Gastrocnemius medialis (tissue), 4 donors: ENCODE measurements at regions not wholly inside any gene's neighbourhood (a gene's known extent, or its start where the extent isn't known, plus 50 kb on each side); places are given as distances from the start of the nearest gene placed in this dataset.

Source experiments
- POLR2A ChIP-seq, 2 donors: fragments of 450-650 bp; IDR thresholded peaks; one replicate each; pipeline ENCODE4 v1.6.1; 2017; ENCODE audit warnings: antibody characterized with exemption in 2 of 2, mild to moderate bottlenecking in 2 of 2, moderate library complexity in 2 of 2
- TF ChIP-seq, protein P1 (sequence below), 5 experiments: fragments of 450-650 bp in 3 of 5; fragments of 200-600 bp in 2 of 5; sonication (generic) in 2 of 5; IDR thresholded peaks in 4 of 5; conservative IDR thresholded peaks in 1 of 5; 1 replicate in 4 of 5; 2 replicates in 1 of 5; pipeline ENCODE4 v1.5.1; 2016 to 2019; ENCODE audit warnings: antibody characterized with exemption in 5 of 5, mild to moderate bottlenecking in 3 of 5, moderate library complexity in 3 of 5

GRCh38 chr5:68652534-68652965, 437.0 kb downstream of the PIK3R1 start:
- no peak for TF ChIP-seq POLR2A (IDR thresholded peaks at IDR 0.05)
- TF ChIP-seq, protein P1, sequence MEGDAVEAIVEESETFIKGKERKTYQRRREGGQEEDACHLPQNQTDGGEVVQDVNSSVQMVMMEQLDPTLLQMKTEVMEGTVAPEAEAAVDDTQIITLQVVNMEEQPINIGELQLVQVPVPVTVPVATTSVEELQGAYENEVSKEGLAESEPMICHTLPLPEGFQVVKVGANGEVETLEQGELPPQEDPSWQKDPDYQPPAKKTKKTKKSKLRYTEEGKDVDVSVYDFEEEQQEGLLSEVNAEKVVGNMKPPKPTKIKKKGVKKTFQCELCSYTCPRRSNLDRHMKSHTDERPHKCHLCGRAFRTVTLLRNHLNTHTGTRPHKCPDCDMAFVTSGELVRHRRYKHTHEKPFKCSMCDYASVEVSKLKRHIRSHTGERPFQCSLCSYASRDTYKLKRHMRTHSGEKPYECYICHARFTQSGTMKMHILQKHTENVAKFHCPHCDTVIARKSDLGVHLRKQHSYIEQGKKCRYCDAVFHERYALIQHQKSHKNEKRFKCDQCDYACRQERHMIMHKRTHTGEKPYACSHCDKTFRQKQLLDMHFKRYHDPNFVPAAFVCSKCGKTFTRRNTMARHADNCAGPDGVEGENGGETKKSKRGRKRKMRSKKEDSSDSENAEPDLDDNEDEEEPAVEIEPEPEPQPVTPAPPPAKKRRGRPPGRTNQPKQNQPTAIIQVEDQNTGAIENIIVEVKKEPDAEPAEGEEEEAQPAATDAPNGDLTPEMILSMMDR (IDR thresholded peaks at IDR 0.05 in 4 of 5, conservative IDR thresholded peaks at IDR 0.05 in 1 of 5) = no peak
